Astrocyte (in vitro differentiated cells and primary cell): ENCODE measurements at regions not wholly inside any gene's neighbourhood (a gene's known extent, or its start where the extent isn't known, plus 50 kb on each side); places are given as distances from the start of the nearest gene placed in this dataset.

ENCODE experiments used
- DNase-seq: peaks from one replicate; pipeline ENCODE4 v3.0.0-alpha.2; 2010; ENCODE audit warnings: low read depth
- FAIRE-seq: peaks from 2 replicates; lab custom pipeline; 2011; peaks lifted over from hg19 to GRCh38; lab: Jason Lieb, UNC
- H2AFZ ChIP-seq: 2 replicates; pipeline ENCODE4 v1.6.0; 2012; ENCODE audit warnings: low read depth, low read length, inconsistent platforms
- H3K27ac ChIP-seq: 2 replicates; pipeline ENCODE4 v1.5.1; 2011; ENCODE audit warnings: low read depth, low read length, inconsistent platforms
- H3K27me3 ChIP-seq: 2 replicates; pipeline ENCODE4 v1.6.0; 2011; ENCODE audit warnings: low read length, inconsistent platforms; ENCODE audit not compliant: insufficient read depth
- H3K36me3 ChIP-seq: 2 replicates; pipeline ENCODE4 v1.5.1; 2011; ENCODE audit warnings: low read length, inconsistent platforms; ENCODE audit not compliant: insufficient read depth
- H3K4me1 ChIP-seq: 2 replicates; pipeline ENCODE4 v1.5.1; 2011; ENCODE audit warnings: low read length, inconsistent platforms; ENCODE audit not compliant: insufficient read depth
- H3K4me2 ChIP-seq: 2 replicates; pipeline ENCODE4 v1.6.0; 2012; ENCODE audit warnings: low read length, inconsistent platforms
- H3K4me3 ChIP-seq: 2 replicates; pipeline ENCODE4 v1.5.1; 2011; ENCODE audit warnings: low read depth, mild to moderate bottlenecking, low read length, inconsistent platforms; ENCODE audit not compliant: insufficient read depth
- H3K79me2 ChIP-seq: 2 replicates; pipeline ENCODE4 v1.6.0; 2012; ENCODE audit warnings: mild to moderate bottlenecking, low read length, inconsistent platforms; ENCODE audit not compliant: insufficient read depth
- H3K9ac ChIP-seq: 2 replicates; pipeline ENCODE4 v1.6.0; 2012; ENCODE audit warnings: mild to moderate bottlenecking, low read length, inconsistent platforms
- H3K9me3 ChIP-seq: 2 replicates; pipeline ENCODE4 v1.5.1; 2012; ENCODE audit warnings: low read depth, mild to moderate bottlenecking, low read length, inconsistent platforms; ENCODE audit not compliant: insufficient read depth
- H4K20me1 ChIP-seq: 2 replicates; pipeline ENCODE4 v1.6.0; 2012; ENCODE audit warnings: low read length, inconsistent platforms; ENCODE audit not compliant: insufficient read depth
- H3K27ac Mint-ChIP-seq: one replicate; pipeline ENCODE4 v1.8.0; 2021; ENCODE audit warnings: mild to moderate bottlenecking, mixed read lengths; ENCODE audit not compliant: unreplicated experiment
- H3K27me3 Mint-ChIP-seq: one replicate; pipeline ENCODE4 v1.8.0; 2021; ENCODE audit warnings: low read depth, mixed read lengths; ENCODE audit not compliant: unreplicated experiment
- H3K36me3 Mint-ChIP-seq: one replicate; pipeline ENCODE4 v1.8.0; 2021; ENCODE audit warnings: low read depth, mixed read lengths; ENCODE audit not compliant: unreplicated experiment
- H3K4me1 Mint-ChIP-seq: one replicate; pipeline ENCODE4 v1.8.0; 2021; ENCODE audit warnings: low read depth, mixed read lengths; ENCODE audit not compliant: unreplicated experiment
- H3K4me3 Mint-ChIP-seq: one replicate; pipeline ENCODE4 v1.8.0; 2021; ENCODE audit warnings: mild to moderate bottlenecking, moderate library complexity, mixed read lengths; ENCODE audit not compliant: unreplicated experiment
- H3K9me3 Mint-ChIP-seq: one replicate; pipeline ENCODE4 v1.8.0; 2021; ENCODE audit warnings: mild to moderate bottlenecking, mixed read lengths; ENCODE audit not compliant: unreplicated experiment
- EZH2 ChIP-seq: IDR thresholded peaks from 2 replicates; pipeline ENCODE4 v1.6.1; 2012; ENCODE audit warnings: mild to moderate bottlenecking, low read length, inconsistent platforms; ENCODE audit not compliant: insufficient read depth
- TF ChIP-seq, protein P1 (sequence below): IDR thresholded peaks from 2 replicates; pipeline ENCODE4 v1.5.1; 2011; ENCODE audit warnings: low read depth, mild to moderate bottlenecking, inconsistent platforms, low read length, moderate library complexity; ENCODE audit not compliant: insufficient read depth

DNA sequence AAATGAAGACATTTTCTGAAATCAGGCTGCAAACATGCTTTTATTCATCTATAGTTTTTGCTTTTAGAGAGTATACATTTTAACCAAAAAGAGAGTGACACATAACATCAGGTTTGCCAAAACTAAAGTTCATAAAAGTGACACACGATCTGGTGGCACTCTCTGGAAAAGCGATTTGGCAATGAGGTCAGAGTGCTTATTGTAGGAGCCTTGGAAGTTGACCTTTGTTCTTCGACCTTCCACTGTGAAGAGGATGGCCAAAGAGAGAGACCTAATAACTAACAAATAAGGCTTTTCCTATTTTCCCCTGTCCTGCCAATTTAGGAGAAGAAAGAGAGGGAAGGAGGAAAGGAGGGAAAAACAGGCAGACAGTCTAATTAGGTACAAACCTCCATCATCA lies 230.1 kb downstream of the SIM1 start:
- peaks cover 3% of the 10 kb centered on the region for H3K4me1 ChIP-seq
- no peaks in the 10 kb centered on the region for H3K79me2 ChIP-seq
- no peak overlapping the region for H3K4me2 ChIP-seq
- H3K4me3 ChIP-seq: no peak overlapping the region
- H2AFZ ChIP-seq: no peak overlapping the region
- Mint-ChIP-seq H3K4me3 (no peak overlapping the region), H3K36me3 (no peaks in the 10 kb centered on the region), H3K27ac (no peak overlapping the region), H3K27me3 (no peaks in the 10 kb centered on the region), H3K9me3 (no peaks in the 10 kb centered on the region), H3K4me1 (peaks cover 24% of the 10 kb centered on the region)
- no peak overlapping the region for H3K27ac ChIP-seq
- H3K9ac ChIP-seq: no peak overlapping the region
- TF ChIP-seq, protein P1, sequence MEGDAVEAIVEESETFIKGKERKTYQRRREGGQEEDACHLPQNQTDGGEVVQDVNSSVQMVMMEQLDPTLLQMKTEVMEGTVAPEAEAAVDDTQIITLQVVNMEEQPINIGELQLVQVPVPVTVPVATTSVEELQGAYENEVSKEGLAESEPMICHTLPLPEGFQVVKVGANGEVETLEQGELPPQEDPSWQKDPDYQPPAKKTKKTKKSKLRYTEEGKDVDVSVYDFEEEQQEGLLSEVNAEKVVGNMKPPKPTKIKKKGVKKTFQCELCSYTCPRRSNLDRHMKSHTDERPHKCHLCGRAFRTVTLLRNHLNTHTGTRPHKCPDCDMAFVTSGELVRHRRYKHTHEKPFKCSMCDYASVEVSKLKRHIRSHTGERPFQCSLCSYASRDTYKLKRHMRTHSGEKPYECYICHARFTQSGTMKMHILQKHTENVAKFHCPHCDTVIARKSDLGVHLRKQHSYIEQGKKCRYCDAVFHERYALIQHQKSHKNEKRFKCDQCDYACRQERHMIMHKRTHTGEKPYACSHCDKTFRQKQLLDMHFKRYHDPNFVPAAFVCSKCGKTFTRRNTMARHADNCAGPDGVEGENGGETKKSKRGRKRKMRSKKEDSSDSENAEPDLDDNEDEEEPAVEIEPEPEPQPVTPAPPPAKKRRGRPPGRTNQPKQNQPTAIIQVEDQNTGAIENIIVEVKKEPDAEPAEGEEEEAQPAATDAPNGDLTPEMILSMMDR: no peak
- TF ChIP-seq EZH2: no peak
- DNase-seq (no peak), FAIRE-seq (no peak)
- H3K9me3 ChIP-seq: no peaks in the 10 kb centered on the region
- H4K20me1 ChIP-seq: no peaks in the 10 kb centered on the region
- H3K36me3 ChIP-seq: no peaks in the 10 kb centered on the region
- no peaks in the 10 kb centered on the region for H3K27me3 ChIP-seq

DNA sequence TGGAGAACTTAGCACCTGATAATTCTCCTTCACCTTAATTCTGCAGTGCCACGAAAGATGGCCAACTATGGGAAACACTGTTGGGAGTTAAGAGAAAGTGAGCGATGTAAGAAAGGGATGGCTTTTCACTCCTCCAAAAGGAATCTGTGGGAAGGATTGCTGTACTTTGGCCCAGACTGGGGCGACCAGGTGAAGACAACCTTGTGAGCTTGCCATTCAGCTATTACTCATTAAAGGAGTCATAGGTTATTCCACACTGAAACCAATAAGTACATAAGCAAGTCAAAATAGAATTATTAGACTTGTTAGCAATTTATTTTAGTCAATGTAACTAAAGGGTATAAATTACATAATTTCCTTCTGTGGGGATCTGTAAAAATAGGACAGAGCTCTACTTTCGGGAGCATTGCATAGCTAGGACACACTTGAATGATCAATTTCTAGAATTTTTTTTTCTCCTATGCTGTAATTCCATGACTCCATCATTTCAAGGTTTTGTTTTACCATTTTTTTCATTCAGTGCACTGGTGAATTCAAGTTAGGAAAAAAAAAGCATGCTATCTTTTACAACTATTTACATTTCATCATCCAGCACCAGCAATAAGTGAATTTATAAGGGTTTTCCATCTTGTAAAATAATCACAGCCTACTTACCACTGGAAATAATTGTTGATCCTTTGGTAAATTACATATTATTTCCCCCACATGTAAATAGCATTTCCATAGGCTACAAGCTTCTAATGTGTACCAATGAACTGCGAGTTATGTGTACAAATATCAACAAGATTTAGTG lies 231.7 kb downstream of the SIM1 start:
- H3K4me2 ChIP-seq: no peak overlapping the region
- no peak overlapping the region for H2AFZ ChIP-seq
- FAIRE-seq: no peak
- no peaks in the 10 kb centered on the region for H3K27me3 ChIP-seq
- TF ChIP-seq, protein P1: no peak
- TF ChIP-seq EZH2: no peak
- Mint-ChIP-seq H3K4me1 (peaks cover 28% of the 10 kb centered on the region), H3K27me3 (no peaks in the 10 kb centered on the region), H3K4me3 (no peak overlapping the region), H3K27ac (no peak overlapping the region), H3K9me3 (no peaks in the 10 kb centered on the region), H3K36me3 (no peaks in the 10 kb centered on the region)
- no peaks in the 10 kb centered on the region for H3K9me3 ChIP-seq
- no peaks in the 10 kb centered on the region for H3K36me3 ChIP-seq
- no peaks in the 10 kb centered on the region for H4K20me1 ChIP-seq
- H3K9ac ChIP-seq: no peak overlapping the region
- no peak for DNase-seq
- H3K27ac ChIP-seq: no peak overlapping the region
- no peak overlapping the region for H3K4me3 ChIP-seq
- H3K79me2 ChIP-seq: no peaks in the 10 kb centered on the region
- H3K4me1 ChIP-seq: peaks cover 10% of the 10 kb centered on the region

DNA sequence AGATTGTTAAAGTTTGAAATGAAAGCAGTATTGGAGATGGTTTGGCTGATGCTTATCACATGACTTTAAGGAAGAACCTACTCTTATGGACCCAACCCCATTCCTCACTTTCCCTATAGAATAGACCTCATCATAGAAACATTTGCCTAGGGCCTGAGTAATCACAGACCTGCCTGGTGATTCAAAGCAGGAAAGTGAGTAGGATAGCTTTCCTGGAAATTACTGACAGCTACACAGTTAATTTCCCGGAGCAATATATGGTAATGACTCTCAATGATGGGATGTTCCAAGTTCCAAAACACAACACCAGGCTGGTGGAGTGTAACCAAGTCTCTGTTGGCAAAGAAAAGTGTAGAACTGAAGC lies 233.8 kb downstream of the SIM1 start:
- no peak for TF ChIP-seq EZH2
- TF ChIP-seq, protein P1: no peak
- Histone ChIP-seq H3K27me3 (no peaks in the 10 kb centered on the region), H3K27ac (no peak overlapping the region), H2AFZ (no peak overlapping the region), H3K4me1 (peaks cover 10% of the 10 kb centered on the region), H3K79me2 (no peaks in the 10 kb centered on the region), H4K20me1 (no peaks in the 10 kb centered on the region), H3K9me3 (no peaks in the 10 kb centered on the region), H3K4me3 (no peak overlapping the region), H3K36me3 (no peaks in the 10 kb centered on the region), H3K4me2 (peak overlapping the region; percentile 4), H3K9ac (no peak overlapping the region)
- H3K9me3 Mint-ChIP-seq: no peaks in the 10 kb centered on the region
- DNase-seq (peak; percentile 42), FAIRE-seq (peak; percentile 86)
- H3K4me1 Mint-ChIP-seq: peaks cover 23% of the 10 kb centered on the region
- H3K4me3 Mint-ChIP-seq: no peak overlapping the region
- H3K27me3 Mint-ChIP-seq: no peaks in the 10 kb centered on the region
- H3K36me3 Mint-ChIP-seq: no peaks in the 10 kb centered on the region
- H3K27ac Mint-ChIP-seq: peak overlapping the region; percentile 20
